Suprapubic skin (tissue), 4 donors: ENCODE measurements at regions not wholly inside any gene's neighbourhood (a gene's known extent, or its start where the extent isn't known, plus 50 kb on each side); places are given as distances from the start of the nearest gene placed in this dataset.

Source experiments
- CTCF ChIP-seq, 2 donors: fragments of 200-600 bp in 1 of 2; fragments of 450-650 bp in 1 of 2; sonication (generic) in 1 of 2; IDR thresholded peaks; one replicate each; pipeline ENCODE4 v1.5.1; 2016 to 2019; ENCODE audit warnings: antibody characterized with exemption in 2 of 2, mild to moderate bottlenecking in 1 of 2, moderate library complexity in 1 of 2
- POLR2A ChIP-seq, 2 donors: fragments of 450-650 bp; IDR thresholded peaks; one replicate each; pipeline ENCODE4 v1.6.1; 2017; ENCODE audit warnings: antibody characterized with exemption in 2 of 2, mild to moderate bottlenecking in 2 of 2, moderate library complexity in 2 of 2
- POLR2AphosphoS5 ChIP-seq, 3 donors: sonication (generic); formaldehyde crosslinking; IDR thresholded peaks; one replicate each; pipeline ENCODE4 v1.6.1; 2017; ENCODE audit warnings: antibody characterized with exemption in 3 of 3

- TF ChIP-seq CTCF (IDR thresholded peaks at IDR 0.05) (no peak), POLR2AphosphoS5 (IDR thresholded peaks at IDR 0.05) (no peak), POLR2A (IDR thresholded peaks at IDR 0.05) (no peak)
Observed at GRCh38 chrX:109299091-109299490, 182.8 kb downstream of the GUCY2F start.
